GM12892 (cell line): ENCODE measurements at regions not wholly inside any gene's neighbourhood (a gene's known extent, or its start where the extent isn't known, plus 50 kb on each side); places are given as distances from the start of the nearest gene placed in this dataset.

Experiments used
- POLR2AphosphoS5 ChIP-seq: IDR thresholded peaks from 2 replicates; pipeline ENCODE4 v1.6.1; 2011; ENCODE audit warnings: low read depth, low read length, control low read depth
- TAF1 ChIP-seq: IDR thresholded peaks from 2 replicates; pipeline ENCODE4 v1.6.1; 2011; ENCODE audit warnings: low read depth, mild to moderate bottlenecking, control low read depth, low read length, borderline replicate concordance

GRCh38 chr21:27393726-27394125 lies 426.8 kb upstream of the ADAMTS5 start:
- TF ChIP-seq POLR2AphosphoS5, result no peak
- no peak for TF ChIP-seq TAF1
